Activated T-helper 2 cell treated with anti-CD3 and anti-CD28 coated beads, Interferon-gamma antibody, Interleukin-2, Interleukin-4, amounts not matched to agents 10 μg/mL and 5 μg/mL and 100 μg/mL, durations not matched to agents 14 hours and 24 hours and 36 hours (primary cell): ENCODE measurements at regions not wholly inside any gene's neighbourhood (a gene's known extent, or its start where the extent isn't known, plus 50 kb on each side); places are given as distances from the start of the nearest gene placed in this dataset.
"Not testable (repeated sequence)": the region's sequence is repeated elsewhere in the genome, so short reads cannot be mapped to it uniquely, and the experiment has no call there.

Source experiments
- DNase-seq: peaks from one replicate; pipeline ENCODE4 v3.0.0; 2021; ENCODE audit warnings: low spot score
- H3K27ac Mint-ChIP-seq: one replicate; pipeline ENCODE4 v1.8.0; 2021; ENCODE audit warnings: mixed read lengths
- H3K27me3 Mint-ChIP-seq: one replicate; pipeline ENCODE4 v1.8.0; 2021; ENCODE audit warnings: low read depth, mixed read lengths
- H3K36me3 Mint-ChIP-seq: one replicate; pipeline ENCODE4 v1.8.0; 2021; ENCODE audit warnings: low read depth, mixed read lengths
- H3K4me1 Mint-ChIP-seq: one replicate; pipeline ENCODE4 v1.8.0; 2021; ENCODE audit warnings: low read depth, mixed read lengths
- H3K4me3 Mint-ChIP-seq: one replicate; pipeline ENCODE4 v1.8.0; 2021; ENCODE audit warnings: low read depth, mild to moderate bottlenecking, moderate library complexity, mixed read lengths
- H3K9me3 Mint-ChIP-seq: one replicate; pipeline ENCODE4 v1.8.0; 2021; ENCODE audit warnings: mixed read lengths
- intact Hi-C: fragments of 100-400 bp; cut with micrococcal nuclease; formaldehyde crosslinking; loops from one replicate; pipeline ENCODE4 v1.15.1; 2023

- H3K4me3 Mint-ChIP-seq, result no peak overlapping the region
- intact Hi-C loops, result no loop called here
- no peak overlapping the region for H3K27ac Mint-ChIP-seq
- H3K36me3 Mint-ChIP-seq, result no peaks in the 10 kb centered on the region
- H3K27me3 Mint-ChIP-seq, result no peaks in the 10 kb centered on the region
- H3K4me1 Mint-ChIP-seq, result no peaks in the 10 kb centered on the region
- DNase-seq, result no peak
- H3K9me3 Mint-ChIP-seq, result peaks cover 48% of the 10 kb centered on the region
Measured at GRCh38 chr13:55583953-55584593, 1556.6 kb upstream of the PRR20A start.

GRCh38 chr13:55602784-55603183 lies 1537.9 kb upstream of the PRR20A start:
- Mint-ChIP-seq H3K27ac (no peak overlapping the region), H3K4me1 (no peaks in the 10 kb centered on the region), H3K4me3 (no peak overlapping the region), H3K27me3 (no peaks in the 10 kb centered on the region), H3K9me3 (peaks cover 12% of the 10 kb centered on the region), H3K36me3 (no peaks in the 10 kb centered on the region)
- DNase-seq, result no peak
- intact Hi-C loops, result no loop called here

GRCh38 chr13:55606045-55606665 lies 1534.6 kb upstream of the PRR20A start:
- intact Hi-C loops, result no loop called here
- Mint-ChIP-seq H3K9me3 (peaks cover 8% of the 10 kb centered on the region), H3K36me3 (no peaks in the 10 kb centered on the region), H3K27me3 (no peaks in the 10 kb centered on the region), H3K4me3 (no peak overlapping the region), H3K4me1 (no peaks in the 10 kb centered on the region), H3K27ac (no peak overlapping the region)
- no peak for DNase-seq

- Mint-ChIP-seq H3K27me3 (no peaks in the 10 kb centered on the region), H3K4me1 (no peaks in the 10 kb centered on the region), H3K27ac (no peak overlapping the region), H3K9me3 (peaks cover 18% of the 10 kb centered on the region), H3K36me3 (no peaks in the 10 kb centered on the region), H3K4me3 (no peak overlapping the region)
- intact Hi-C loops, result no loop called here
- DNase-seq, result no peak
Measured at GRCh38 chr13:55613429-55614187, 1527.1 kb upstream of the PRR20A start.

- DNase-seq, result no peak
- no peak overlapping the region for H3K4me3 Mint-ChIP-seq
- intact Hi-C loops, result no loop called here
- H3K27ac Mint-ChIP-seq, result no peak overlapping the region
- H3K36me3 Mint-ChIP-seq, result no peaks in the 10 kb centered on the region
- H3K4me1 Mint-ChIP-seq, result no peaks in the 10 kb centered on the region
- peaks cover 26% of the 10 kb centered on the region for H3K9me3 Mint-ChIP-seq
- no peaks in the 10 kb centered on the region for H3K27me3 Mint-ChIP-seq
Measured at GRCh38 chr13:55615081-55615480, 1525.6 kb upstream of the PRR20A start.

- Mint-ChIP-seq H3K36me3 (no peaks in the 10 kb centered on the region), H3K4me3 (no peak overlapping the region), H3K9me3 (peaks cover 39% of the 10 kb centered on the region), H3K27ac (no peak overlapping the region), H3K4me1 (no peaks in the 10 kb centered on the region), H3K27me3 (no peaks in the 10 kb centered on the region)
- DNase-seq, result no peak
- intact Hi-C loops, result no loop called here
Measured at GRCh38 chr13:55617241-55617640, 1523.5 kb upstream of the PRR20A start.

DNA sequence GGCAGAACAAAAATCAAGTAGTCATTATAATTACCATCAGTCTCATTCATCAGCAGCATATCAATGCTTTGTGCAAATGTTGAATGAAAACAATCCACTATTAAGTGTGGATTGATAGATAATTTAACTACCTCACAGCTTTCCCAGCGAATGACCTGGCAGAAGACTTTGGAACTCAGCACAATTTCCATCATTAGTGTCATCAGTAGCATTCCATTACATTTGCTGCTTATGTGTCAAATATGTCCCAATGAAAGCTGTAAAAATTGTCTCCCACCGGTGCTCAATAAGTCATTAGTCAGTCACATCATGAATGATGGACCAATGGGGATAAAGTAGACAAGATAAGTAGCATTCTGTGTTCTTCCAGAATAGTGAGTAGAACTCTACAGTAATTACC lies 1513.5 kb upstream of the PRR20A start:
- intact Hi-C loops, result no loop called here
- Mint-ChIP-seq H3K36me3 (no peaks in the 10 kb centered on the region), H3K4me1 (no peaks in the 10 kb centered on the region), H3K27ac (no peak overlapping the region), H3K9me3 (peaks cover 55% of the 10 kb centered on the region), H3K4me3 (no peak overlapping the region), H3K27me3 (no peaks in the 10 kb centered on the region)
- no peak for DNase-seq

DNA sequence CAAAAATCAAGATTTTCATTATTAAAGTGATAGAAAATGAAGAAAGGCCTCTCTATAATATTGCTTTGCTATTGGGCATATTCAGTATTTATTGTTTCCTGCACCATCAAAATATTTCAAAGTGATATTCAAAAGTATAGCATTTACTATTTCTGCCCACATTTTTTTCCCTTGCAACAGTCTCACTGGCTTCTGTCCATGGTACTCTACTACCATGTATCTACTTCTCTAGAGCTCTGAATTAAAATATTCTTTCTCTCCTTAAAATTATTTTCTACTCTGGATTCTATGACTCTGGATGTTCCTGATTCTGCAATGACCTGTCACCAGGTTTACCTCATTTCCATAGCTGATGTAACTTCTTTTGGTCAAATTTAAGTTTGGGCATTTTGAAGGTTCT lies 1508.3 kb upstream of the PRR20A start:
- no peaks in the 10 kb centered on the region for H3K36me3 Mint-ChIP-seq
- H3K9me3 Mint-ChIP-seq, result peaks cover 69% of the 10 kb centered on the region
- no peaks in the 10 kb centered on the region for H3K27me3 Mint-ChIP-seq
- no peak overlapping the region for H3K27ac Mint-ChIP-seq
- H3K4me1 Mint-ChIP-seq, result no peaks in the 10 kb centered on the region
- H3K4me3 Mint-ChIP-seq, result no peak overlapping the region
- intact Hi-C loops, result no loop called here
- DNase-seq, result no peak

DNA sequence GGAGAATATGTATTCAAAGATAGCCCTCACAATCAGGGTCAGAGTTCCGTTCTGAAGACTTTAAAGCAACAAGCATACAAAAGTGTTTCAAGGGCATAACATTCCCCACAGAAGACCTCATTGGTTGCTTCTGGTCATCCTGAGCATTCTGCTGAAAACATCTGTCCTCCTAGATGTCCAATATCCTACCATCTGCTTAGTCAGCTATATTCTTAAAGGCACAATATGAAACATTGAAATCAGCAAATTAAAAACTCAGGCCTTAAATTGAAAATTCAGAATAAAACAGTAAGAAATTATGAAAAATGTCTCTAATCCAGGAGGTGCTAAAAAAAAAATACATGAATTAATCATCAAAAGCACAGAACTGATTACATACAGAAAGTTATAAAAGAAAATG lies 1491.2 kb upstream of the PRR20A start:
- Mint-ChIP-seq H3K4me1 (no peaks in the 10 kb centered on the region), H3K9me3 (peaks cover 35% of the 10 kb centered on the region), H3K27ac (no peak overlapping the region), H3K27me3 (no peaks in the 10 kb centered on the region), H3K36me3 (no peaks in the 10 kb centered on the region), H3K4me3 (no peak overlapping the region)
- DNase-seq, result no peak
- intact Hi-C loops, result no loop called here

GRCh38 chr13:55652657-55653056 lies 1488.1 kb upstream of the PRR20A start:
- Mint-ChIP-seq H3K4me1 (no peaks in the 10 kb centered on the region), H3K36me3 (no peaks in the 10 kb centered on the region), H3K9me3 (peaks cover 57% of the 10 kb centered on the region), H3K4me3 (no peak overlapping the region), H3K27ac (no peak overlapping the region), H3K27me3 (no peaks in the 10 kb centered on the region)
- no peak for DNase-seq
- intact Hi-C loops, result no loop called here

DNA sequence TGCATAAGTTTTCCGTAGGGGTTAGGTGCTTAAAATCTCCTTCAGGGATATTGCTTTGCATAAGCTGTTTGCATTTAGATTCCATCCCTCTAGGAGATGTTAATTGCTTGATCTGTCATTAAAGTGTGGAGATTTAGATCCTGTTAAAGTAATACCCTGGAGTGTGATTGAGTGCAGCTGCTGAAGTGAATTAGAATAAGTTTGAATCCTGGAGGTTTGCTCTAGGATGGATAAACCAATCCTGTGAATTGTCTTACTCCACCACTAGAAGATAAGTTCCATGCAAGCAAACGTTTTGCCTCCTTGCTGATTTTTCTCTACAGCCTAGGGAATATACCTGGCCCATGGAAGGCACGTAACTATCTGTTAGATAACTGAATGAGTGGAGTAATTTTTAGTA lies 1487.2 kb upstream of the PRR20A start:
- no peaks in the 10 kb centered on the region for H3K27me3 Mint-ChIP-seq
- H3K4me3 Mint-ChIP-seq, result no peak overlapping the region
- no peak overlapping the region for H3K27ac Mint-ChIP-seq
- no peaks in the 10 kb centered on the region for H3K4me1 Mint-ChIP-seq
- intact Hi-C loops, result no loop called here
- no peak for DNase-seq
- no peaks in the 10 kb centered on the region for H3K36me3 Mint-ChIP-seq
- peaks cover 58% of the 10 kb centered on the region for H3K9me3 Mint-ChIP-seq

- Mint-ChIP-seq H3K27ac (no peak overlapping the region), H3K27me3 (no peaks in the 10 kb centered on the region), H3K4me3 (no peak overlapping the region), H3K36me3 (no peaks in the 10 kb centered on the region), H3K9me3 (peaks cover 54% of the 10 kb centered on the region), H3K4me1 (no peaks in the 10 kb centered on the region)
- no peak for DNase-seq
- intact Hi-C loops, result no loop called here
Measured at GRCh38 chr13:55654243-55654642, 1486.5 kb upstream of the PRR20A start.

DNA sequence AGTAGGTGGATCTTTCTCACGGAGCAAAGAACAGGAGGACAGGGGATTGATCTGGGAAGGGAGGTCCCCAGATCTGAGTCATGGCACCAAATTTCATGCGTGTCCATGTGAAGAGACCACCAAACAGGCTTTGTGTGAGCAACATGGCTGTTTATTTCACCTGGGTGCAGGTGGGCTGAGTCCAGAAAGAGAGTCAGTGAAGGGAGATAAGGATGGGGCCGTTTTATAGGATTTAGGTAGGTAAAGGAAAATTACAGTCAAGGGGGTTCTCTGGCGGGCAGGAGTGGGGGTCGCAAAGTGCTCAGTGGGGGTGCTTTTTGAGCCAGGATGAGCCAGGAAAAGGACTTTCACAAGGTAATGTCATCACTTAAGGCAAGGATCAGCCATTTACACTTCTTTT lies 1480.5 kb upstream of the PRR20A start:
- H3K4me1 Mint-ChIP-seq, H3K4me3 Mint-ChIP-seq, H3K27ac Mint-ChIP-seq, H3K36me3 Mint-ChIP-seq, DNase-seq, H3K27me3 Mint-ChIP-seq, intact Hi-C loops: not testable (repeated sequence)
- peaks cover 58% of the 10 kb centered on the region for H3K9me3 Mint-ChIP-seq
